ENCODE measurements at regions not wholly inside any gene's neighbourhood (a gene's known extent, or its start where the extent isn't known, plus 50 kb on each side); places are given as distances from the start of the nearest gene placed in this dataset.
A peak's percentile ranks its signal among the peaks of the same experiment; 100 is the strongest.
"Not testable (repeated sequence)": the region's sequence is repeated elsewhere in the genome, so short reads cannot be mapped to it uniquely, and the experiment has no call there.

DNA sequence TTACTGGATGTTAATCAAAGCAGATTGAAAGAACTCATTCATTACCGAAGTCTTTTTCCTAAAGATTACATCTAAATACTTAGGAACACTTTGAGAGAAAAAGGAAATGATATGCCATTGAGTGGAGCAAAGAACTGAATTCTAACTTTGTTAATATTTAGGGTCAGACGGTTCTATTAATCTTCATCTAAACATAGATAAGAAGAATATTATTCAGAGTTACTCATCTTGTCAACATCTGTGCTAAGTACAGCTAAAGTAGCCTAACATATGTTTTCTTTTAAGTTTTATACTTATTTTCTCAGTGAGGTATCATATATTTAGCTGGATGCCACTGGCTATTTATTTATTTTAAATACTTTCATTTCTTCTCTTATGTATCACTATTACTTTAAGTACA lies 1763.7 kb downstream of the EFNA5 start:
- H3K4me3 ChIP-seq (ENCODE audit: low read depth, low read length): no peak overlapping the region
- DNase-seq (ENCODE audit: low read depth): no peak

DNA sequence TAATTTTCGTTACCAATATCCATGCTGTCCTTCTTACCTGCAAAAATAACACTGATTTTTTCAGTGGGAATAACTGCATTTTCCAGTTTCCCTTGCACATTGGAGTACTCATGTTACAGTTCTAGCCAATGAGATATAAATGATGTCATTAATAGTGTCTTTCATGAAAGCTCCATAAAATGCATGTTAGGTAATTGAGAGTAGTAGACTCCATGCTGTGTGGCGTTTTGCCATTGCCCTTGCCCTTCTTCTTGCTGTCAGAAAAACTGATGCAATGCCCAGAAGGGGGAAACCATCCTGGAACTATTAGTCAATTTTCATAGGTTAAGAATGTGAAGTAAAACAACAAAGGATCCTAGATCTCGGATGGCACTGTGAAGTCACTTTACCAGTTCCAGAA lies 1765.3 kb downstream of the EFNA5 start:
- H3K4me3 ChIP-seq (ENCODE audit: low read depth, low read length): no peak overlapping the region
- DNase-seq (ENCODE audit: low read depth): peak; percentile 50

DNA sequence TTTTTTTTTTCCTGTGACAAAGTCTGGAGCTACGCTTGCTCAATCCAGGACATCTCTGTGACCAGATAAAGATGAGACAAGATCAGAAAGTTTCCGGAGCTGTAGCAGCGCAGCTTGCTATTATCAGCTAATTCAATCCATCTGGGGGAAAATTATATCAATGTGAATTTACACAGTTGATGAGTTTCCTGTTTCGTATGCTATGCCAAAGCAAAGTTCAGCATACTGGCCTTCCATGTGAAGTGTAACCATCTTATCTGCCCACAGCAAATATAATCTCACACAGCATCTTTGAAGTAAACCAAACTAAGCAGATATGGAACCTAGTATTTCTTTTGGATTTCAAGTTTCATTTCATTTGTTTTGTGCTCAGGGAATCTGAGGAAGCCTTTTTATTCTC lies 1767.7 kb downstream of the EFNA5 start:
- no peak overlapping the region for H3K4me3 ChIP-seq (ENCODE audit: low read depth, low read length)
- DNase-seq (ENCODE audit: low read depth): no peak

DNA sequence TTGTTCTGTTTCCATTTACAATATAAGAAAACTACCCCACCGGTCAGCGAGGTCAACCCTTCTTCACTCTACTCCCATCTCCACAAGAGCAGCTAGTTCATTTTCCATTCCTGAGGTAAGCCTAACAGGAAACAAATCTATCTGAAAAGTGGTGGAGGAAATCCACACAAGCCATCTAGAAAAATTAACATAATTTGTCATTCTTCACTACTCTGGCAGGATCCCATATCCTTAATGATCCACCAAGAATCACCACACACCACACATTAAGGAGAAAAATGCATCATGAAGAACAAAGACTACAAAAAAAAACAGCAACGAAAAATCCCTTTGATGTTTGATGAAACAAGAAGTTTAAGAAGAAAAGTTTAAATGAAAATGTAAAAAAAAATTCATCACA lies 1771.0 kb downstream of the EFNA5 start:
- no peak for DNase-seq (ENCODE audit: low read depth)
- no peak overlapping the region for H3K4me3 ChIP-seq (ENCODE audit: low read depth, low read length)

DNA sequence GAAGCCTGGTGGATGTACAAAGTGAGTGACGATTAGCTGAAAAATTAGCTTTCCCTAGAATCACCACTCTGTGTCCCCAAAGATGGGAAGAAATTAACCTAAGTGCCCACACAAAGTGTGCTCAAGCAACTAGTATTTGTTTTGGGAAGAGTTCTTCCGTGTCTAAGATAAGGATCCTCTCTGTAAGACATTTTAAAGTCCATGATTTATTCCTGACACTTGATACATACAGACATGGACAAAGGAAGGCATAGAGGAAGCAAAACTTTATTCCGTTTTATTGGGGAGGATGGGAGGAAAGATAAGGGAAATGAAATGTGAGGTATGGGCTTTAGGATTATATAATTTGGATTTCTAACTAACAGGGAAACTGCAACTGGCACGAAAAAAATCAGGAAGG lies 1772.6 kb downstream of the EFNA5 start:
- no peak for DNase-seq (ENCODE audit: low read depth)
- H3K4me3 ChIP-seq (ENCODE audit: low read depth, low read length): no peak overlapping the region

DNA sequence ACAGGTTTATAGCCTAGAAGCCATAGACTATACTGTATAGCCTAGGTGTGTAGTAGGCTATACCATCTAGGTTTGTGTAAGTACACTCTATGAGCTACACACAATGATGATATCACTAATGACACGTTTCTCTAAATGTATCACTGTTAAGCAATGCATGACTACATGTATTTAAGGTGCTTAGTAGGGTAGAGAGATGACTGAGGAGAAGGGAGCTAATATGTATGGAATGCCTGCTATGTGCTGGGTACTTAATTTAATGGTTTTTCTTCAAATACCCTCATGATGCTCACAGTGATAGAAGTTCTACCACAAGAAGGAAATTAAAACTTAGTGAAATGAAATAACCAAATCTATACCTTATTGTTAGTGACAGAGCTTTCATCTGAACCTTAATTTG lies 1785.5 kb downstream of the EFNA5 start:
- no peak overlapping the region for H3K4me3 ChIP-seq (ENCODE audit: low read depth, low read length)

DNA sequence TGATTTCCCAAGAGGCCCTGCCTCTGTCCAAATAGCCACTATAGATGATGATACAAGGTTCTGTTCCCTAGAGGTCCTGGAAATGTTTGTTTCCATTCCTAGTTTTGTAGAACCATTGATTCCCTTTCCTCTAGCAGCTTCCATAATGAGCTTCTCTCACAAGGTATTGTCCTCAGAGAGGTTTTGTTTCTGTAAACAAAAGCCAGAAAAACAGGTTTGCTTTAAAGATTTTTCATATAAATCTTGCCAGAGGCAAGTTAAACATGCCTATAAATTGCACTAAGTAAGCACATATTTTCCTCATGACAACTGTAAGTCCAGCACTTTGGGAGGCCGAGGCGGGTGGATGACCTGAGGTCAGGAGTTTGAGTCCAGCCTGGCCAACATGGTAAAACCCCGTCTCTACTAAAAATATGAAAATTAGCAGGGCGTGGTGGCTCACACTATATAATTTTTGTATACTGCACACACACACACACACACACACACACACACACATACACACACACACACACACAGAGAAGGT lies 1787.7 kb downstream of the EFNA5 start:
- no peak for DNase-seq (ENCODE audit: low read depth)
- no peak overlapping the region for H3K4me3 ChIP-seq (ENCODE audit: low read depth, low read length)

More for the DNA sequence above, 1785.5 kb downstream of the EFNA5 start:
- DNase-seq (ENCODE audit: low read depth): no peak

DNA sequence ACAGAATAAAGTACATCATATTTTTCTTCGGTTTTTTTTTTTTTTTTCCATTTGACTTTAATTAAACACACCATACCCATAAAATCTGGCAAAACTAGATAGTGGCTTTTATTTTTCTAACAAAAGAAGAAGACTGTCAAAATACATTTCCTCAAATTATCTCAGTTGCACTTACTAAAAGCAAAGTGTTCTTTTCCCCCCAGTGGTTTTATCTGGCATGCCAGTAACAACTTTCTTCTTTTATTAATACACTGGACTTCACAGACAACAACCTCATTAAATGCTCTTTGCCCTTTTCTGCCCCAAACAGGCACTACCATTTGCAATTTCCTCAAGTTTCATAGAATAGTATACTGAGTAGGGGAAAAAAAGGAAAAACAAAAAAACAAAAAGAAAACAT lies 1792.3 kb downstream of the EFNA5 start:
- DNase-seq (ENCODE audit: low read depth): no peak
- no peak overlapping the region for H3K4me3 ChIP-seq (ENCODE audit: low read depth, low read length)

DNA sequence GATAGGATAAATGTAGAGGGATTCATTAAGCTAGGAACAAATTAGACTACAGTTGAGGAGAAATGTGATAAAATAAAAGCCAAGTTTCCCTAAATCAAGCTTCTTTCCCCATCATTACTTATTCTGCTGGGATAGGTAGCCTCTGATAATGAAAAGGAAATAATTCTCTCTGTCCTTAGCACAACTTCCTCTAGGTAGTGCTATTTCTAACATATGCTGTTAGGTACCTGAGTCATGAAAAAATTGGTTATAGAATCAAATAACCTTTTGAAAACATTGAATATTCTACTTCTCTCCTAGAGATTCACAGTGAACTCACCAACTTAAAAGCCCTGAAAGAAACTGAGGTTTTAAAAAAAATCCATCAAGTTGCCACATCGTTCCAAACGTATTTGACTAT lies 1793.1 kb downstream of the EFNA5 start:
- H3K4me3 ChIP-seq (ENCODE audit: low read depth, low read length): no peak overlapping the region
- no peak for DNase-seq (ENCODE audit: low read depth)

DNA sequence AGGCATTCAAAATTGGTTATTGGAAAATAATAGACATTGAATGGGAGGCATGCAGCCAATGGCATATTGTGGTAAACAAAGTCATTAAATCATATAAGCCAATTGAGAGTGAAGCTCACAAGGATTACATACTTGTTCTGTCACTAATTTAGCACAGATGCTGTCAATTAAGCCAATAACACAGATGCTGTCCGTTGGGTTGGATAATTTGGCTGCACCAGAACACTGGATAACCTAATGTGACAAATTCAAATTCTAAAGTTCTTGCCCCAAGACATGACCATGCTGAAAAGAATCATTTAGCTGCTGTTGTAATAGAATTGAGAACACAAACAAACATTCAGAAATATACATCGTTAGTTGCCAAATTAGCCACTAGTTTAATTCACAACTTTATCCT lies 1796.4 kb downstream of the EFNA5 start:
- H3K4me3 ChIP-seq (ENCODE audit: low read depth, low read length): no peak overlapping the region
- no peak for DNase-seq (ENCODE audit: low read depth)

DNA sequence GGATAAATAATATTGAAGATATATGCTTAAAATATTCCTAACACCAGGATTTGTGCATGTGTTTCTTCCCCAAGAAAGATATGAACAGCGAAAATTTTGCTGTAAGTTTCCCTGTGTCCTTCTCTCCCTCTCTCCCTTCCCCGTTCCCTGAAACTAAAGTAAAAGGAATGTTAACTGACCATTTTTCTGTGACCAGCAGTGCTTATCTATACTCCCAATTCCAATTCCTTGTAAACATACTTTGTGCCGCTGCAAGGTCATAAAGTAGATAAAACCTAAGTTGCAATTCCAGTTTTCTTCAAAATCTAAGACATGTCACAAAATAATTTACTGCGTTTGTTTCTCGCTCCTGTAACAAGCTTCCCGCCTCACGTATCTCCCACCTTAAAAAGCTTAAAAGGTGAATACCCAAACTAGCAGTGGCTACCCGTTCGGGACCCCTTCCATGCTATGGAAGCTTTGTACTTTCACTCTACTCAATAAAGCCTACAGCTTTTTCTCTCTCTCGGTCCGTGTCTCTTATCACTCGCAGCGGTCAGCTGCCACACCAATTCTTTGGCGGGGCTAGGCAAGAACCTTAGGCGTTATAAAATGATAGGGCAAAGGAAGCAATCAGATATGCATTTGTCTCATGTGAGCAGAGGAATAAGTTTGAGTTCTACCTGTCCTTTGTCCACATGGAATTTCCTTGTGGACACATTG lies 1798.0 kb downstream of the EFNA5 start:
- no peak overlapping the region for H3K4me3 ChIP-seq (ENCODE audit: low read depth, low read length)
- no peak for DNase-seq (ENCODE audit: low read depth)

DNA sequence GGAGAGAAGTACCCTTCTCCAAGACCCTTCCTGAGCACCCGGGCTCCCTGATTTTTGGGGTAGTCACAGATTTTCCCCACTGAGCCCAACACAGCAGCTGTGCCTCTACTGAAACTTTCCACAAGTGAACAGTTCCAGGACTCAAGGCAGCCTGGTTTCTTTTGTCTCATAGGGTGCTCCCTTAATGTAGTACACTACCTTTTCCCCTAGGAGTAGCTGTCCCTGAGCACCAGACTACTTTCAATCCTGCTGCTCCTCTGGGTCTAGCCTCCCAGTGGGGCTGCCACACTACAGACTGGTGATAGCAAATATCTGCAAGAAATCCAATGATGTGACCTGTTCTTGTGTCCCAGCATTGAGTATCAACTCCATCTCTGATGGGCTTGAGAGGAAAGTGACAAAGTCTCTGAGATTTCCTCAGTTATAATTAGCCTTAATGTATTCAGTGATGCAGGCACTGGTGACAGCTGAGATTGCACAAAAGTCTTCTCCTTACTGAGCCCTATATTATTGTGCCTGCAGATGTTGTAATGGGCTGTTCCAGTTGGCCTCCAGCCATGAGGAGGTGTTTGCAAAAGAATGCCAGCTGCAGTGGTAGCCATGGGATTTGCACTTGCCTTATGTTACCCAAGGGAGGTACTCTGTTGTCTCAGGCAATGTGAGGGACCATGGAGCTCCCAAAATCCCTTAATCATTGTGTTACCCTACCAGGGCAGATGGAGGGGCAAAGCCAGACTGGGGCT lies 1802.5 kb downstream of the EFNA5 start:
- peak; percentile 34 for DNase-seq (ENCODE audit: low read depth)
- H3K4me3 ChIP-seq (ENCODE audit: low read depth, low read length): no peak overlapping the region

DNA sequence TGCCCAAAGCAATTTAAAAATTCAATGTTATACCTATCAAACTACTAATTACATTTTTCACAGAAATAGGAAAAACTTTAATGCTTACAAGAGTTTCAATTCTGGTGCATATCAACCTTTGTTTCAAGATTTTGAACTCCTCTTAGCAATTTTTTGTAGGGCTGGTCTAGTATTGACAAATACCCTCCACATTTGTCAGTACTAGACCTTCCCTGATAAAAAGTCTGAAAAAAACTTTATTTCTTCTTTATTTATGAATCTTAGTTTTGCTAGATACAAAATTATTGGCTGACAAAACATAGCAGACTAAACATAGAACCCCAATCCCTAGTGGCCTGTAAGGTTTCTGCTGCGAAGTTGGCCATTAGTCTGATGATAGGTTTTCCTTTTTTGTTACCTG lies 1804.9 kb downstream of the EFNA5 start:
- no peak for DNase-seq (ENCODE audit: low read depth)
- no peak overlapping the region for H3K4me3 ChIP-seq (ENCODE audit: low read depth, low read length)

DNA sequence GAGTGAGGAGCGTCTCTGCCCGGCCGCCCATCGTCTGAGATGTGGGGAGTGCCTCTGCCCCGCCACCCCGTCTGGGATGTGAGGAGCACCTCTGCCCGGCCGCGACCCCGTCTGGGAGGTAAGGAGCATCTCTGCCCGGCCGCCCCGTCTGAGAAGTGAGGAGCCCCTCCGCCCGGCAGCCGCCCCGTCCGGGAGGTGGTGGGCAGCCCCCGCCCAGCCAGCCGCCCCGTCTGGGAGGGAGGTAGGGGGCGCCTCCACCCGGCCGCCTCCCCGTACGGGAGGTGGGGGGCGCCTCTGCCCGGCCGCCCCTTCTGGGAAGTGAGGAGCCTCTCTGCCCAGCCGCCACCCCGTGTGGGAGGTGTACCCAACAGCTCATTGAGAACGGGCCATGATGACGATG lies 1811.4 kb downstream of the EFNA5 start:
- DNase-seq (ENCODE audit: low read depth): not testable (repeated sequence)

DNA sequence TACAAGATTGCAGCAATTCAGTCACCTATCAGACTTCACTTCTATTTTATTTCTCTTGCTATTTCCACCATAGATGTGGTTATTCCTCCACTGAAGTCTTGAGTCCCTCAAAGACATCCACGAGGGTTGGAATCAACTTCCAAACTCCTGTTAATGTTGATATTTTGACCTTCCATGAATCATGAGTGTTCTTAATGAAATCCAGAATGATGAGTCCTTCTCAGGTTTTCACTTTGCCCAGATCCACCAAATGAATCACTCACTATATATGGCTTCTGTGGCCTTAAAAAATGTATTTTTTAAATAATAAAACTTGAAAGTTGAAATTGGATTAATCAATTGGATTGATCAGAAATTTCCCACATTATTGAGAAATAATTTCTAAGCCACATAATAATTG lies 1821.0 kb downstream of the EFNA5 start:
- no peak overlapping the region for H3K4me3 ChIP-seq (ENCODE audit: low read depth, low read length)
- DNase-seq (ENCODE audit: low read depth): peak; percentile 31

More for the DNA sequence above, 1811.4 kb downstream of the EFNA5 start:
- H3K4me3 ChIP-seq (ENCODE audit: low read depth, low read length): not testable (repeated sequence)

DNA sequence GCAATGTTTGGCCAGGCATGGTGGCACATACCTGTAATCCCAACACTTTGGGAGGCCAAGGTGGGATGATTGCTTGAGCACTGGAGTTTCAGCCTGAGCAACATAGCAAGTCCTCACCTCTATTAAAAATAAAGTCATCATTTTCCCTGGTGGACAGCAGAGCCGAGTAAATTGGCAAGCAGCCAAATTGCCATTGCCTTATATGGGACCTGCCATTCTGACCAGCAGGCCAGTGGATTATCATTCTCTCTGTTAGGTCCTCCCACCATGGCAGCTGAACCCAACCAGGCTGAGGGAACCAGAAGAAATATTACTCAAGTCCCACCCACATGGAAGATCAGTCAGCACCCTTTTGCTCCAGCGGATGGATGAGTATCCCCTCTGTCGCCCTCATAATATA lies 1829.9 kb downstream of the EFNA5 start:
- H3K4me3 ChIP-seq (ENCODE audit: low read depth, low read length): no peak overlapping the region
- no peak for DNase-seq (ENCODE audit: low read depth)

DNA sequence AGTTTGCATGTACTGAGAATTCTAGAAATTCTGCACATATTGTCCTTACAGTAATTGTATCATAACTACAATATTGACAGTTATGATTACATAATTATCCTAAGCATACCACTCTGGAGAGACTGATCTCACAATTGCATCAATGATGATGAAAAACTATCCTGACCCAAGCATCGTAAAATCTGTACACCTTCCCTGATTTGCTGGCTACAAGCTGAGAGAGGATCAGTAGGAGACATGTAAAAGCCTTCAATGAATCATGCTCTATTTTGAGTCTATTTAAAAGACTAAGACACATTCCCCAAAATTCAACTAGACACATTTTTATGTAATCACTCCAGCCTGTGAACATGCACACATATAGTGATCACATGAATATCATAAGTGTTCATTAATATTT lies 1833.8 kb downstream of the EFNA5 start:
- H3K4me3 ChIP-seq (ENCODE audit: low read depth, low read length): no peak overlapping the region
- peak; percentile 18 for DNase-seq (ENCODE audit: low read depth)

DNA sequence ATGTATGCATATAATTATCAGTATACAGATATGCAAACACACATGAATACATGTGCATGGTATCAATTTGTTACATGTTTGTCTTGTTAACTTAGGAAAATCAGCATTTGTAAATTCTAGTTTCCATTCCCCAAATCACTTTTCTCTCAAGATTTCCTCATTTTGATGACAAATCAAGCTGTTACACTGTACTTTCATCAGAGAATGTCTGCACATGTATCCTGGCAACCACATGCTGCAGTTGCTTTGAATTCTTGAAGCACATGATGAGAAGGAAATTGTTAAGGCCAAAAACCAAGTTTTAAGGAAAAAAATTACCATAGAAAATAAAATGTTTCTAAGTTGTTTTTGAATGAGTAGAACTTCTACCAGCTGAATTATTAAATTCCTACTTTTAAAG lies 1834.5 kb downstream of the EFNA5 start:
- DNase-seq (ENCODE audit: low read depth): peak; percentile 49
- H3K4me3 ChIP-seq (ENCODE audit: low read depth, low read length): no peak overlapping the region

DNA sequence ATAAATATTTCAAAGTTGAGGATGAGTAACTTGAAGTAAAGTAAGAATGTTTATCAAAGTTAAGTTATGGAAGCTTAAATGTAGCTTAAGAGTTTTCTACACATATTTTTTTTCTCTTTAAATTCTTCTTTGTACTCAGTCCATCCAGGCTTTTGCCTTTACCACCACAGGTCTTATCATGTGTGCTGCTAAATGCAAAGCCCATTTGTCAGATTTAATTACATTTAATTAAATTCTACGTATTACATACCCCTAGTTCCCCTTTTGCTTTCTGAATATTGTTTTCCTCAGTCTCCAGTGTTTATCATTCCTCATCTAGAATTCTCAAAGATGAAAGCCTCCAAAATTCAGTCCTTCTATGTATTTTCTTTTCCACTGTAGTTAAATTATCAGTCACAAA lies 1841.9 kb downstream of the EFNA5 start:
- DNase-seq (ENCODE audit: low read depth): no peak
- no peak overlapping the region for H3K4me3 ChIP-seq (ENCODE audit: low read depth, low read length)

DNA sequence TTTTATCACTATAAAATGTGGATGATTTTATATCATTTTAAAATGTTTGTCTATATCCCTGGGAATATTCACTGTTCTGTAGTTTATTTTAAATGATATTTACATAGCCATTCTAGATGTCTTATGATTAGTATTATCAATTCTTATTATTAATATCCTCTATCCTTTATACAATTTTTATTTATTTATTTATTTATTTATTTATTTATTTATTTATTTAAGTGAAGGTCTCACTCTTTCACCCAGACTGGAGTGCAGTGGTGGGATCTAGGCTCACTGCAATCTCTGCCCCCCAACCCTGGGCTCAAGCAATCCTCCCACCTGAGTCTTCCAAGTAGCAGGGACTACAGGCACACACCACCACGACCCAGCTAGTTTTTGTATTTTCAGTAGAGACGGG lies 1848.9 kb downstream of the EFNA5 start:
- DNase-seq (ENCODE audit: low read depth): no peak
- no peak overlapping the region for H3K4me3 ChIP-seq (ENCODE audit: low read depth, low read length)

DNA sequence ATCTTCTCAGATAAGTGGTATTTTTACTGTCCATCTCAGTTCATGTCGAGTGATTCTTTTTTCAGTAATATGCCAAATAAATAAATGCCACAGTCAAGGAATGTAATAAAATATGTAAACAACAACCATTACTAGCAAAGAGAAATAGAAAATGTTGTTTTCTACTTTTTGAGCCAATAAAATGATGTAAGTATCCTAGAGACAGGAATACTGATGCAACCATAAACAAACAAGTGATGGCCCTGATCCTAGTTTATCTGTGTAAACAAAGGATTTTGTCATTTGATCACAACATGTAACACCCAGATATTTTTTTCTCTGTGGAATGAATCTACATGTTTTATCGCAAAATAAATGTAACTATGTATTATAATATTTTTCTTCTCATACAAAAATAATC lies 1852.8 kb downstream of the EFNA5 start:
- DNase-seq (ENCODE audit: low read depth): no peak
- no peak overlapping the region for H3K4me3 ChIP-seq (ENCODE audit: low read depth, low read length)
